MM.1S (cell line): ENCODE measurements at regions not wholly inside any gene's neighbourhood (a gene's known extent, or its start where the extent isn't known, plus 50 kb on each side); places are given as distances from the start of the nearest gene placed in this dataset.

Experiments
- DNase-seq: peaks from one replicate; pipeline ENCODE4 v3.0.0-alpha.2; 2015
- H2AFZ ChIP-seq: fragments of 300-600 bp; sonication (generic); 2 replicates; pipeline ENCODE4 v1.6.0; 2016; ENCODE audit warnings: antibody characterized with exemption, low read length
- H3F3A ChIP-seq: fragments of 300-600 bp; sonication (generic); 2 replicates; pipeline ENCODE4 v1.6.1; 2016; ENCODE audit warnings: mild to moderate bottlenecking, antibody characterized with exemption, low read length, moderate library complexity, mixed read lengths; ENCODE audit not compliant: insufficient read depth
- H3K27ac ChIP-seq: fragments of 300-600 bp; sonication (generic); 2 replicates; pipeline ENCODE4 v1.5.1; 2016; ENCODE audit warnings: mild to moderate bottlenecking, low read length
- H3K27me3 ChIP-seq: fragments of 300-600 bp; sonication (generic); replicated peaks from 2 replicates; pipeline ENCODE4 v1.6.0; 2016; ENCODE audit warnings: low read length; ENCODE audit not compliant: insufficient read depth
- H3K36me3 ChIP-seq: fragments of 300-600 bp; sonication (generic); replicated peaks from 2 replicates; pipeline ENCODE4 v1.6.1; 2016; ENCODE audit warnings: mild to moderate bottlenecking, low read length, mixed read lengths; ENCODE audit not compliant: insufficient read depth
- H3K4me1 ChIP-seq: fragments of 300-600 bp; sonication (generic); 2 replicates; pipeline ENCODE4 v1.6.1; 2016; ENCODE audit warnings: low read length, mixed read lengths
- H3K4me2 ChIP-seq: fragments of 300-600 bp; sonication (generic); 2 replicates; pipeline ENCODE4 v1.6.0; 2016; ENCODE audit warnings: low read depth, low read length
- H3K4me3 ChIP-seq: fragments of 300-600 bp; sonication (generic); 2 replicates; pipeline ENCODE4 v1.5.1; 2016; ENCODE audit warnings: low read length, mixed read lengths
- H3K79me2 ChIP-seq: fragments of 300-600 bp; sonication (generic); 2 replicates; pipeline ENCODE4 v1.6.1; 2016; ENCODE audit warnings: mixed run types, low read length, mixed read lengths
- H3K9ac ChIP-seq: fragments of 300-600 bp; sonication (generic); 2 replicates; pipeline ENCODE4 v1.6.1; 2016; ENCODE audit warnings: low read length, mixed read lengths
- H3K9me2 ChIP-seq: fragments of 300-600 bp; sonication (generic); replicated peaks from 2 replicates; pipeline ENCODE4 v1.6.1; 2016; ENCODE audit warnings: mild to moderate bottlenecking, low read length, mixed read lengths; ENCODE audit not compliant: insufficient read depth
- H3K9me3 ChIP-seq: fragments of 300-600 bp; sonication (generic); replicated peaks from 2 replicates; pipeline ENCODE4 v1.6.1; 2016; ENCODE audit warnings: mild to moderate bottlenecking, low read length, mixed read lengths; ENCODE audit not compliant: insufficient read depth
- H4K20me1 ChIP-seq: fragments of 300-600 bp; sonication (generic); 2 replicates; pipeline ENCODE4 v1.6.1; 2016; ENCODE audit warnings: mild to moderate bottlenecking, low read length, moderate library complexity, mixed read lengths; ENCODE audit not compliant: insufficient read depth
- CTCF ChIP-seq: fragments of 300-600 bp; sonication (generic); IDR thresholded peaks from 2 replicates; pipeline ENCODE4 v1.5.1; 2016; ENCODE audit warnings: antibody characterized with exemption, low read length, mixed read lengths
- EZH2 ChIP-seq: fragments of 300-600 bp; sonication (generic); optimal IDR thresholded peaks from 2 replicates; pipeline ENCODE3; 2017; ENCODE audit warnings: low read depth, mild to moderate bottlenecking, antibody characterized with exemption, low read length, mixed read lengths
- EZH2phosphoT487 ChIP-seq: fragments of 300-600 bp; sonication (generic); IDR thresholded peaks from 2 replicates; pipeline ENCODE4 v1.6.1; 2018; ENCODE audit warnings: antibody characterized with exemption, low read length

- Histone ChIP-seq H3F3A (no peaks in the 10 kb centered on the region), H2AFZ (no peak overlapping the region), H3K9me2 (no peaks in the 10 kb centered on the region), H3K79me2 (no peaks in the 10 kb centered on the region), H3K27me3 (no peaks in the 10 kb centered on the region), H3K9ac (no peak overlapping the region), H3K4me3 (no peak overlapping the region), H3K36me3 (no peaks in the 10 kb centered on the region), H3K9me3 (no peaks in the 10 kb centered on the region), H3K27ac (no peak overlapping the region), H3K4me1 (no peaks in the 10 kb centered on the region), H4K20me1 (no peaks in the 10 kb centered on the region), H3K4me2 (no peak overlapping the region)
- TF ChIP-seq CTCF (no peak), EZH2phosphoT487 (no peak), EZH2 (no peak)
- no peak for DNase-seq
These were observed 178.5 kb downstream of the MACC1 start for GRCh38 chr7:20038676-20039075.

GRCh38 chr7:20035279-20035875 is 181.8 kb downstream of the MACC1 start:
- Histone ChIP-seq H3K27ac (no peak overlapping the region), H3F3A (0 out of 2 replicates have a peak, but pooled peaks cover 4% of the 10 kb centered on the region), H3K4me1 (peaks cover 18% of the 10 kb centered on the region), H3K27me3 (no peaks in the 10 kb centered on the region), H3K36me3 (no peaks in the 10 kb centered on the region), H3K4me3 (no peak overlapping the region), H3K9me3 (no peaks in the 10 kb centered on the region), H3K9ac (no peak overlapping the region), H4K20me1 (no peaks in the 10 kb centered on the region), H3K9me2 (no peaks in the 10 kb centered on the region), H3K4me2 (no peak overlapping the region), H2AFZ (no peak overlapping the region), H3K79me2 (no peaks in the 10 kb centered on the region)
- TF ChIP-seq EZH2phosphoT487, result no peak
- TF ChIP-seq CTCF, result no peak
- TF ChIP-seq EZH2, result no peak
- DNase-seq, result no peak

- Histone ChIP-seq H3K9me3 (no peaks in the 10 kb centered on the region), H3K4me3 (no peak overlapping the region), H3K36me3 (no peaks in the 10 kb centered on the region), H2AFZ (no peak overlapping the region), H3K9me2 (no peaks in the 10 kb centered on the region), H3F3A (0 out of 2 replicates have a peak, but pooled peaks cover 4% of the 10 kb centered on the region), H3K79me2 (no peaks in the 10 kb centered on the region), H3K27me3 (no peaks in the 10 kb centered on the region), H3K4me2 (no peak overlapping the region), H3K4me1 (peaks cover 19% of the 10 kb centered on the region), H3K9ac (no peak overlapping the region), H3K27ac (no peak overlapping the region), H4K20me1 (no peaks in the 10 kb centered on the region)
- DNase-seq, result no peak
- no peak for TF ChIP-seq EZH2phosphoT487
- TF ChIP-seq EZH2, result no peak
- no peak for TF ChIP-seq CTCF
These were observed 183.4 kb downstream of the MACC1 start for GRCh38 chr7:20033621-20034400.
